GM21381 (cell line): ENCODE measurements at regions not wholly inside any gene's neighbourhood (a gene's known extent, or its start where the extent isn't known, plus 50 kb on each side); places are given as distances from the start of the nearest gene placed in this dataset.
"Not testable (repeated sequence)": the region's sequence is repeated elsewhere in the genome, so short reads cannot be mapped to it uniquely, and the experiment has no call there.

ENCODE experiments used
- ATAC-seq: cut with Tn5 transposase; IDR thresholded peaks from one replicate; pipeline ENCODE4 v1.9.1; 2021; ENCODE audit warnings: mild to moderate bottlenecking, moderate library complexity; ENCODE audit not compliant: unreplicated experiment

GRCh38 chr15:45863881-45864580, 229.2 kb downstream of the SQOR start:
- no peak for ATAC-seq

DNA sequence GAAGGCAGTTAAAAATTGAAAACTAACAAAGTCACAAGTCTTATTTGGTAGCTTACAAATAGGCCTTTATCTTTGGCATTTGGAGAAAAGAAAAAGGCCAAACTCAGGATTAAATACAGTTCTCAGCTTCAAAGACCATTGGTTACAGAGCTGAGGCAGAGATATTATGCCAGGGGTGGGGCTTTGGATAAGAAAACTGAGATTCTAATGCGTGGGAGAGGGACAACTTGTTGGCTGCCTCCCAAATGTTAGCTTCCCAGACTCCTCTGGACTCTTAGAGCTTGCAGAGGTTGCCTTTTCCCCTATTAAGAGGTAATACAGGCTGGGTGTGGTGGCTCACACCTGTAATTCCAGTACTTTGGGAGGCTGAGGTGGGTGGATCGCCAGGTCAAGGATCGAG, 231.8 kb downstream of the SQOR start:
- no peak for ATAC-seq

- ATAC-seq: no peak
Observed at GRCh38 chr15:45867281-45867680, 232.5 kb downstream of the SQOR start.

DNA sequence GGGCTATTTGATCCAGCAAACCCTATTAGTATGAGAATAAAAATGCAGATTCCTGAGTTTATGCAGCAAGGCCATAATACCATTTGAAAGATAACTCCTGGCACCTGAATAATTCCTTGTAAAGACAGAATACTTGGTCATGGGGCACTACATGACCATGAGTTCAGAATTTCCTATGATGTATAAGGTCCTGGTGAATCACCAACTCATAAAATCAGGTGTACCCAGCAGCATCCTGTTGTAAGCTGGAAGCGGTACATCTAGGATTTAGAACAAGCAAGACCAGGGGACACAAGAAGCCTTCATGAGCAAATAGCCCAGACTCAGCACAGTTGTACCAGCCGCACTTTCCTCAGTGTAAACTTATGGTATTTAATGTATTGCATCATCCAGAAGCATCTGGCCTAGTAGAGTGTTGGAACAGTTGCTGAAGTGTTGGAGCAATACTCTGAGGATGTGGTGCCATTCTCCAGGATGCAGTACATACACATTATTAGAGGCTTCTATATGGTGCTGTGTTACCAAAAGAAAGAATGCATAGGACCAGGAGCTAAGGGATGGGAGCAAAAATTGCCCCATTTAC, 233.4 kb downstream of the SQOR start:
- ATAC-seq: no peak

DNA sequence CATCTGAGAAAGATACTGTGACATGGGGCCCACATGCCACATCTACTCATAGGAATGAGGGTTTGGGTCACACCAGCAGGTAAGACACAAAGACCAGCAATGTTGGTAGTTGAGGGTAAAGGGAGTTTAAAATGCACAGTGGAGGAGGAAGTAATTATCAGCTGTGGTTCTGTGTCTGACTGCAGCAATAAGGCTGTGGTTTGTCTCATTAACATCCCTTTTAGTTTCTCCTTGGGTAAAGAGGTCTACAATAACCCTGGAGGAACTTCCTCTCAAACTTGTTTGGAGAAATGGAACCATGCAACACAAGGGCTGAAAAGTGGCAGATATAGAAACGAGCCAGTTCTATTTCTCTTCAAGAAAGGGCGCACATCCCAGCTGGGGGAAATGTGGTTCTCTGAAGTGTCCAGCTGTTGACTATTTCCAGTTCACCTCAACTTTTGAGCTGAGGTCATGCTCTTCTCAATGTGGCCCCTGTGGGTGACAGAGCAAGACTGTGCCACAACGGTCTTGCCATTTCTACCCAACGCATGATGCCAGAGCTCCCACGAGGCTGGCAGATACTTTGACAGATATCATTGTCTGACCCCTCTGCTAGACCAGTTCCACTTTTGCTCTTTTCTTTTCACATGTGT, 234.3 kb downstream of the SQOR start:
- no peak for ATAC-seq

- ATAC-seq: no peak
Observed at GRCh38 chr15:45871121-45871855, 236.5 kb downstream of the SQOR start.

GRCh38 chr15:45873781-45874180, 239.0 kb downstream of the SQOR start:
- ATAC-seq: no peak

DNA sequence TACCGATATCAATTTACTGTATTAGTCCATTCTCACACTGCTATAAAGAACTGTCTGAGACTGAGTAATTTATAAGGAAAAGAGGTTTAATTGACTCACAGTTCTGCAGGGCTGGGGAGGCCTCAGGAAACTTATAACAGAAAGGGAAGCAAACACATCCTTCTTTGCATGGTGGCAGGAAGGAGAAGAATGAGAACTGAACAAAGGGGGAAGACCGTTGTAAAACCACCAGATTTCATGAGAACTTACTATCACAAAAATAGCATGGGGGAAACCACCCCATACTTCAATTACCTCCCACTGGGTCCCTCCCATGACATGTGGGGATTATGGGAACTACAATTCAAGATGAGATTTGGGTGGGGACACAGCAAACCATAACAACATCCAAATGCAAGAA, 239.7 kb downstream of the SQOR start:
- not testable (repeated sequence) for ATAC-seq

- ATAC-seq: no peak
Observed at GRCh38 chr15:45884289-45884688, 249.5 kb downstream of the SQOR start.

DNA sequence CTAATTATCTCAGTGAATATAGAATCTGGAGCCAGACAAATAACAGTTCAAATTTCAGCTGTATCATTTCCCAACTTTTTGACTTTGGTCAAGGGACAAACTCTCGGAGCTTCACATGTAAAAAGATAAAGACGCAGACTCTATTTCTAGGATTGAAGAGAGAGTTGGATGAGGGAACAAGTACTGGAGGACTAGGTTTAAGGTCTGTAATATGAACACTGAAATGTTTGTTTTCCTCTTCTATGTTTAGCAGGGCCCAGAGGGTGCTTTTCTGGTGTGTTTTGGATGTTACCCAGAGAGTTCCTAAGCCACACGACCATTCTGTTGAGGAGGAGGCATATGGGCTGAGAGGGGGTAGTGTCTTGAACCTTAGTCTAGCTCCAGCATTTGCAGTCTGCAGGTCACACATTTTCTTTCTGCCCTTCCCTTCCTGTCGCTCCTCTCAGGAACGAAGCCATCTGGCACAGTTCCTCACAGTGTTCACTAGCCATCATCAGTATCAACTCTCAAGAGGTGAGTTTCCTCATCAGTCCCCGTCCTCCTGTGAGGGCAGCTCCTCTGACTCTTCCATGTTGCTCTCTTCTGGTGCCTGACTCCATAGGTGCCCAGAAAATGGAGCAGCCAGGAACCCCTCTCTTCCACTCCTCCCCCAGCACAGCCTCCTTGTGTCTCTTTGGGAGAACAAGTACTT, 250.1 kb downstream of the SQOR start:
- ATAC-seq: no peak

- ATAC-seq: no peak
Observed at GRCh38 chr15:45885801-45886200, 251.0 kb downstream of the SQOR start.

GRCh38 chr15:45891766-45892165, 256.9 kb downstream of the SQOR start:
- no peak for ATAC-seq

- ATAC-seq: no peak
Observed at GRCh38 chr15:45892182-45892581, 257.4 kb downstream of the SQOR start.

DNA sequence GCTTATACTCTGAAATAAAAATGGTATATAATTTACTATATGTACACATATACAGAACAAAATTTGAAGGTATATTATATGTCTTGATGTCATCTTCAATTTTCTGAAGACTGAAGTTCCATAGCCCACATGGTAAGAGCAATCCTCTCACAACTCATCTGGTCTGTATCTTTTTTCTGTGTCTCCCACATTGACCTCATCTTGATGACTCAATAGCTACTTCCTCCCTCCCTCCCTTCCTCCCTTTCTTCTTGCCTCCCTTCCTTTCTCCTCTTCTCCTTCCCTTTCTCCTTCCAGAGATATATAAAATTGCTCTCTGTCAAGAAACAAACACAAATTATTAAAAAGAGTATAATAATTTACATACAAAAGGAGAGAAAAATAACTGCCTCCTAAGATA, 268.5 kb downstream of the SQOR start:
- no peak for ATAC-seq

- no peak for ATAC-seq
Observed at GRCh38 chr15:45904019-45904418, 269.2 kb downstream of the SQOR start.

DNA sequence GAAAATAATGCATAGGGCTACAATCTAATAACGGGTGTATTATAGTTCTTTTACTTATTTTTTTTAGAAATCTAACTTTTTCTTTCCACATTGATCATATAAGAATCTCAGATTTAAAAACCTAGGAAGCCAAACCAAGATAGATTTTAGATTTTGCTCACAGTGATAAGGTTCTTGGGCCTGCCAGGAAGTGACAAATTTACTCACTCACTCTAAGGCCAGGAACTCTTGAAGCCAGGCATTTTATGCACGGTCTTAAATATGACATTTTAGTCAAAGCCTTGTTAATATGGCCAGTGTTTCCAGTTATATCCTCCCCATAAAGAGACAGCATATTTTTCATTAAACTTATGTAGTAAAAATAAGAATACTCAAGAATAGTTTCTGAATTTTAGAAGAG, 271.4 kb downstream of the SQOR start:
- no peak for ATAC-seq

GRCh38 chr15:45910671-45911070, 275.8 kb downstream of the SQOR start:
- no peak for ATAC-seq

- ATAC-seq: no peak
Observed at GRCh38 chr15:45913451-45913850, 278.6 kb downstream of the SQOR start.

DNA sequence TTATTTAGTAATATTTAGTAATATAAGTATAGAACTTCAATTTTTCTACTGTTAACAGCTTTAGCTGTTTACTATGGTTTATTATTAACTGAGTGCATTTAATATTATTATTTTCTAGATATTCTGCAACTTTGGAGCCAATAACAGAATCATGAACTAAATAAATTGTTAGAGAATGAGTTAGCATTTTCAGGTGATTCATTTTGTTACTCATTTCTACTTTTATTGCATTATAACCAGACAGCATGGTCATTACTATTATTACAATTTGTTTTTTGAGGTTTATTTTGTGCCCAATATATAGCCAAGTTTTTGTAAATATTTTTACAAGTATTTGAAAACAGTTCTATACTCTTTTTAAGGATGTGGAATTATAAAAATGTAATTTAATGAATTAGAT, 279.6 kb downstream of the SQOR start:
- no peak for ATAC-seq

DNA sequence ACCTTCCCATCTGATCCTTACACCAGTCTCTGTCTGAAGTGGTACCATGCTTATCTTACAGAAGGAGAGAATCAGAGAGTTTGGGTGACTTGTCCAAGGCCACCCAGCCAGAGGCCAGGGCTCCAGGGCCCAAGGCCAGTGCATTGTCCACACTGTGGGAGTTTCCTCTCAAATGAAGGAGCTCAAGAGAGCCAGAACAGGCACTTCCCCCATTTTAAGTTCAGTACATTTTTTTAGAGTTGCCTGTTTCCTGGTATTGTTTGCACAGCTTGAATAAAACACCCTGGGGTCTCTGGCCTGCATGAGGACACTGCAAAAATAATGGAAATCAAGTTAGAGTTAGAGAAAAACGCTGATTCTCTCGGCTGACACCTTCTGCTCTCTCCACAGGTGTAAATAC, 284.0 kb downstream of the SQOR start:
- ATAC-seq: no peak

- ATAC-seq: no peak
Observed at GRCh38 chr15:45919806-45920205, 285.0 kb downstream of the SQOR start.
